Stimulated activated naive CD8-positive, alpha-beta T cell treated with anti-CD3 and anti-CD28 coated beads, Interleukin-15, Interleukin-2, amounts not matched to agents 100 ng/mL and 50 ng/mL, for 24 hours (primary cell): ENCODE measurements at regions not wholly inside any gene's neighbourhood (a gene's known extent, or its start where the extent isn't known, plus 50 kb on each side); places are given as distances from the start of the nearest gene placed in this dataset.

Experiments
- H3K27ac Mint-ChIP-seq: one replicate; pipeline ENCODE4 v1.8.0; 2021; ENCODE audit warnings: mild to moderate bottlenecking, mixed read lengths
- H3K27me3 Mint-ChIP-seq: one replicate; pipeline ENCODE4 v1.8.0; 2021; ENCODE audit warnings: mixed read lengths
- H3K36me3 Mint-ChIP-seq: one replicate; pipeline ENCODE4 v1.8.0; 2021; ENCODE audit warnings: low read depth, mixed read lengths
- H3K4me1 Mint-ChIP-seq: one replicate; pipeline ENCODE4 v1.8.0; 2021; ENCODE audit warnings: low read depth, mixed read lengths
- H3K4me3 Mint-ChIP-seq: one replicate; pipeline ENCODE4 v1.8.0; 2021; ENCODE audit warnings: mild to moderate bottlenecking, mixed read lengths
- H3K9me3 Mint-ChIP-seq: one replicate; pipeline ENCODE4 v1.8.0; 2021; ENCODE audit warnings: mixed read lengths

- no peak overlapping the region for H3K4me3 Mint-ChIP-seq
- H3K9me3 Mint-ChIP-seq = peaks cover 11% of the 10 kb centered on the region
- no peaks in the 10 kb centered on the region for H3K36me3 Mint-ChIP-seq
Measured at GRCh38 chr7:68476966-68477365, 1121.3 kb upstream of the AUTS2 start.

DNA sequence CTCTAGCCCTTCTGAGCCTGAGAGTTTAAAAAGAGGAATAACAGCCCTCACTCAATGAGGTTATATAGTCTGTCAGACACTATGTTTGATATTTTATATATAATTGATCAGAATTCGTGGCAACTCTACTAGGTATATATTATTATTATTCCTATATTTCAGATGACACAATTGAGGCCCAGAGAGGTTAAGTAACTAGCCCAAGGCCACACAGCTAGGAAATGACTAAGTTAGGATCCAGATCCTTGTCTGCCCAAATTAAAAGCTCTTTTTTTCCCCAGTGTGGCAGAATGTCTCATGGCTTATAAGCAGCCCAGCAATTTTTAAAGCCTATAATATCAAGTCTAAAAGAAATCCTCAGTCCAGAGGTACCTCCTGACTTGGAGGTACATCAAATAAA lies 1119.9 kb upstream of the AUTS2 start:
- Mint-ChIP-seq H3K4me1 (no peaks in the 10 kb centered on the region), H3K27me3 (no peaks in the 10 kb centered on the region), H3K9me3 (peaks cover 13% of the 10 kb centered on the region)

More at GRCh38 chr7:68476966-68477365, 1121.3 kb upstream of the AUTS2 start:
- H3K4me1 Mint-ChIP-seq = no peaks in the 10 kb centered on the region
- no peak overlapping the region for H3K27ac Mint-ChIP-seq
- H3K27me3 Mint-ChIP-seq = no peaks in the 10 kb centered on the region

GRCh38 chr7:68482800-68483199 lies 1115.5 kb upstream of the AUTS2 start:
- Mint-ChIP-seq H3K27me3 (no peaks in the 10 kb centered on the region), H3K4me1 (no peaks in the 10 kb centered on the region), H3K36me3 (no peaks in the 10 kb centered on the region), H3K27ac (no peak overlapping the region), H3K4me3 (no peak overlapping the region), H3K9me3 (peaks cover 12% of the 10 kb centered on the region)

More for the DNA sequence above, 1119.9 kb upstream of the AUTS2 start:
- Mint-ChIP-seq H3K36me3 (no peaks in the 10 kb centered on the region), H3K27ac (no peak overlapping the region), H3K4me3 (no peak overlapping the region)

- no peaks in the 10 kb centered on the region for H3K4me1 Mint-ChIP-seq
- no peak overlapping the region for H3K27ac Mint-ChIP-seq
- no peaks in the 10 kb centered on the region for H3K27me3 Mint-ChIP-seq
- H3K4me3 Mint-ChIP-seq = no peak overlapping the region
- H3K9me3 Mint-ChIP-seq = peaks cover 16% of the 10 kb centered on the region
- H3K36me3 Mint-ChIP-seq = no peaks in the 10 kb centered on the region
Measured at GRCh38 chr7:68484731-68485130, 1113.5 kb upstream of the AUTS2 start.

GRCh38 chr7:68485253-68485917 lies 1112.9 kb upstream of the AUTS2 start:
- Mint-ChIP-seq H3K36me3 (no peaks in the 10 kb centered on the region), H3K9me3 (peaks cover 16% of the 10 kb centered on the region), H3K4me1 (no peaks in the 10 kb centered on the region), H3K27me3 (no peaks in the 10 kb centered on the region), H3K27ac (no peak overlapping the region), H3K4me3 (no peak overlapping the region)

- Mint-ChIP-seq H3K4me3 (no peak overlapping the region), H3K27me3 (no peaks in the 10 kb centered on the region), H3K36me3 (no peaks in the 10 kb centered on the region), H3K9me3 (peaks cover 10% of the 10 kb centered on the region), H3K4me1 (no peaks in the 10 kb centered on the region), H3K27ac (no peak overlapping the region)
Measured at GRCh38 chr7:68488341-68489060, 1109.8 kb upstream of the AUTS2 start.

- H3K27me3 Mint-ChIP-seq = no peaks in the 10 kb centered on the region
- H3K4me1 Mint-ChIP-seq = no peaks in the 10 kb centered on the region
- H3K27ac Mint-ChIP-seq = no peak overlapping the region
- no peaks in the 10 kb centered on the region for H3K36me3 Mint-ChIP-seq
- no peak overlapping the region for H3K4me3 Mint-ChIP-seq
- H3K9me3 Mint-ChIP-seq = peaks cover 12% of the 10 kb centered on the region
Measured at GRCh38 chr7:68491523-68492358, 1106.5 kb upstream of the AUTS2 start.

DNA sequence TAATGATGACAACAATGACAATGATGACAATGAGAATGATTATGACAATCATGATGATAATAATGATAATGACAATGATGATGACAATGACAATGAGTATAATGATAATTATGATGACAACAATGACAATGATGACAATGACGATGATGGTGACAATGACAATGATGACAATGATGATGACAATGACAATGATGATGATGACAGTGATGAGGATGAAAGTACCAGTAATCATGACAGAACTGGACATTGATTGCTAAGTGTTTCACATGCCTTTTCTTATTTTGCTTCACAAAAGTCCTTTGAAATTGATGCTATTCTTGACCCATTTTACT lies 1106.0 kb upstream of the AUTS2 start:
- Mint-ChIP-seq H3K4me3 (no peak overlapping the region), H3K36me3 (no peaks in the 10 kb centered on the region), H3K27me3 (no peaks in the 10 kb centered on the region), H3K4me1 (no peaks in the 10 kb centered on the region), H3K9me3 (peaks cover 13% of the 10 kb centered on the region), H3K27ac (no peak overlapping the region)

- no peaks in the 10 kb centered on the region for H3K27me3 Mint-ChIP-seq
- H3K9me3 Mint-ChIP-seq = peaks cover 17% of the 10 kb centered on the region
- no peak overlapping the region for H3K4me3 Mint-ChIP-seq
- no peaks in the 10 kb centered on the region for H3K36me3 Mint-ChIP-seq
- H3K4me1 Mint-ChIP-seq = no peaks in the 10 kb centered on the region
- no peak overlapping the region for H3K27ac Mint-ChIP-seq
Measured at GRCh38 chr7:68503400-68503799, 1094.9 kb upstream of the AUTS2 start.

- H3K4me1 Mint-ChIP-seq = no peaks in the 10 kb centered on the region
- no peaks in the 10 kb centered on the region for H3K27me3 Mint-ChIP-seq
- H3K36me3 Mint-ChIP-seq = no peaks in the 10 kb centered on the region
- peaks cover 17% of the 10 kb centered on the region for H3K9me3 Mint-ChIP-seq
- no peak overlapping the region for H3K4me3 Mint-ChIP-seq
- H3K27ac Mint-ChIP-seq = no peak overlapping the region
Measured at GRCh38 chr7:68504716-68505115, 1093.6 kb upstream of the AUTS2 start.

- H3K4me1 Mint-ChIP-seq = no peaks in the 10 kb centered on the region
- no peaks in the 10 kb centered on the region for H3K27me3 Mint-ChIP-seq
- no peak overlapping the region for H3K27ac Mint-ChIP-seq
- H3K9me3 Mint-ChIP-seq = peaks cover 17% of the 10 kb centered on the region
- H3K36me3 Mint-ChIP-seq = no peaks in the 10 kb centered on the region
- H3K4me3 Mint-ChIP-seq = no peak overlapping the region
Measured at GRCh38 chr7:68505721-68506120, 1092.6 kb upstream of the AUTS2 start.

DNA sequence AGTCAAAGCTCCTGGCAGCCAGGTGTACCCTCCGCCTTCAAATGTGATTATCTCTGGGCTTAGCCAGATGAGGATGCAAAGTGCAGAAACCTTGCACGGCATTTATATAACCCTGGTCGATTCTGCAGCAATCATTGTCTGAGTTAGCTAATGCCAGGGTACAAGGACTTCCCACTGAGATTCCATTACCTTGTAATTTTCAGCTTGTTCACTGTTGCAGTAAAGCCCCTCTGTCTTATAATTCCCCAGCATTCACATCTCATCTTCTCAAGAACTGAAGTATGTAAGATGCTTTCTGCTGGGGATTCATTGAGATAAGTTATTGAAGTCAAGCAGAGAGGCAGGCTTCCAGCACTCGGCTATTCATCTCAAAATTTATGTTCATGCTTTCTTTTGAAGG lies 1090.6 kb upstream of the AUTS2 start:
- Mint-ChIP-seq H3K27me3 (no peaks in the 10 kb centered on the region), H3K9me3 (peaks cover 17% of the 10 kb centered on the region), H3K36me3 (no peaks in the 10 kb centered on the region), H3K4me3 (no peak overlapping the region), H3K27ac (no peak overlapping the region), H3K4me1 (no peaks in the 10 kb centered on the region)

DNA sequence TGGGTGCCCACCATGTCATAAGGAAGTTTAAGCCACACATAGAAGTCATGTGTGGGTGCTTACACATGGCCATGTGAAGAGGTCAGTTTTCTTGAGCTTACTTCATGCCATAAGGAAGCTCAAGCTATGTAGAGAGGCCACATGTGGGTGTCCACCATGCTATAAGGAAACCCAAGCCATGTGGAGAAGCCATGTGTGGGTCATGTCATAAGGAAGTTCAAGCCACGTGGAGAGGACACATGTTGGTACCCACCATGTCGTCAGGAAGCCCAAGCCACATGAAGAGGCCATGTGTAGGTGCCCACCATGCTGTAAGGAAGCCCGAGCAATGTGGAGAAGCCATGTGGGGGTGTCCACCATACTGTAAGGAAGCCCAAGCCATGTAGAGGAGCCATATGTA lies 1089.2 kb upstream of the AUTS2 start:
- Mint-ChIP-seq H3K36me3 (no peaks in the 10 kb centered on the region), H3K4me1 (no peaks in the 10 kb centered on the region), H3K9me3 (peaks cover 11% of the 10 kb centered on the region), H3K27ac (no peak overlapping the region), H3K4me3 (no peak overlapping the region), H3K27me3 (no peaks in the 10 kb centered on the region)

- Mint-ChIP-seq H3K36me3 (no peaks in the 10 kb centered on the region), H3K27ac (no peak overlapping the region)
Measured at GRCh38 chr7:68509603-68510002, 1088.7 kb upstream of the AUTS2 start.

GRCh38 chr7:68511281-68511680 lies 1087.0 kb upstream of the AUTS2 start:
- H3K4me3 Mint-ChIP-seq = no peak overlapping the region
- H3K4me1 Mint-ChIP-seq = no peaks in the 10 kb centered on the region
- no peak overlapping the region for H3K27ac Mint-ChIP-seq
- H3K36me3 Mint-ChIP-seq = no peaks in the 10 kb centered on the region
- H3K9me3 Mint-ChIP-seq = peaks cover 10% of the 10 kb centered on the region
- no peaks in the 10 kb centered on the region for H3K27me3 Mint-ChIP-seq

More at GRCh38 chr7:68509603-68510002, 1088.7 kb upstream of the AUTS2 start:
- Mint-ChIP-seq H3K4me1 (no peaks in the 10 kb centered on the region), H3K27me3 (no peaks in the 10 kb centered on the region), H3K4me3 (no peak overlapping the region), H3K9me3 (peaks cover 8% of the 10 kb centered on the region)
